Muscle layer of colon (tissue), 2 donors: ENCODE measurements at regions not wholly inside any gene's neighbourhood (a gene's known extent, or its start where the extent isn't known, plus 50 kb on each side); places are given as distances from the start of the nearest gene placed in this dataset.
"Not testable (repeated sequence)": the region's sequence is repeated elsewhere in the genome, so short reads cannot be mapped to it uniquely, and the experiment has no call there.

Experiments
- H3K27ac ChIP-seq: one replicate; pipeline ENCODE4 v1.7.0; 2013; ENCODE audit warnings: low read depth, mild to moderate bottlenecking, low read length, moderate library complexity
- H3K27me3 ChIP-seq, 2 donors: one replicate each; pipeline ENCODE4 v1.7.0; 2013; ENCODE audit warnings: low read length in 2 of 2, mild to moderate bottlenecking in 2 of 2; ENCODE audit not compliant: insufficient read depth in 2 of 2, control insufficient read depth in 1 of 2
- H3K36me3 ChIP-seq: one replicate; pipeline ENCODE4 v1.7.0; 2013; ENCODE audit warnings: mild to moderate bottlenecking, low read length; ENCODE audit not compliant: insufficient read depth
- H3K4me1 ChIP-seq: one replicate; pipeline ENCODE4 v1.7.0; 2013; ENCODE audit warnings: mild to moderate bottlenecking, low read length; ENCODE audit not compliant: insufficient read depth
- H3K4me3 ChIP-seq, 2 donors: one replicate each; pipeline ENCODE4 v1.7.0; 2013; ENCODE audit warnings: low read length in 2 of 2, low read depth in 1 of 2, mild to moderate bottlenecking in 1 of 2, moderate library complexity in 1 of 2
- H3K9ac ChIP-seq: one replicate; pipeline ENCODE4 v1.7.0; 2013; ENCODE audit warnings: low read length
- H3K9me3 ChIP-seq: one replicate; pipeline ENCODE4 v1.7.0; 2013; ENCODE audit warnings: mild to moderate bottlenecking, low read length
- donor health status: abdominal sarcoma.
- donor health status: Adenocarcinoma of cecum.

GRCh38 chr17:45600052-45601012, 109.8 kb upstream of the PLEKHM1 start:
- not testable (repeated sequence) for H3K27ac ChIP-seq, H3K9me3 ChIP-seq, H3K4me1 ChIP-seq, H3K4me3 ChIP-seq, H3K36me3 ChIP-seq, H3K9ac ChIP-seq, H3K27me3 ChIP-seq

DNA sequence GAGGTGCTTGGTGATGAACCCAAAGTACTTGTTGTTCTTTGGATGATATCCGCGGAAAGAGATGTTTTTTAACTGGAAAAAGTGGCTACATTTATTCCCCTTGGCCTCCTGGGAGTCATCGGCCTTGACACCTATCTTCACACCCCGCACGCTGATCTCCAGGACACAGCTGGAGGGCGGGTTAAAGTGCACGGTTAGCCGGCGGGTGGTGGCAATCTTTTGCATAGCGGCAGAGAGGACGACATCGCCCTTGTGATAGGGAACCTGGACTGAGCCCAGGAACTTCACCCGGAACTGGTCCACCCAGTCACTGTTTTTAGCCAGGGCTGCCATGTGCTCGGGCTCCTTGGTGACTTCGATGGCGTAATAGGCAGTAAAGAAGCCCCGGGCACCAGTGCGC, 110.5 kb upstream of the PLEKHM1 start:
- not testable (repeated sequence) for H3K9ac ChIP-seq, H3K27ac ChIP-seq, H3K27me3 ChIP-seq, H3K9me3 ChIP-seq, H3K4me3 ChIP-seq, H3K36me3 ChIP-seq, H3K4me1 ChIP-seq

DNA sequence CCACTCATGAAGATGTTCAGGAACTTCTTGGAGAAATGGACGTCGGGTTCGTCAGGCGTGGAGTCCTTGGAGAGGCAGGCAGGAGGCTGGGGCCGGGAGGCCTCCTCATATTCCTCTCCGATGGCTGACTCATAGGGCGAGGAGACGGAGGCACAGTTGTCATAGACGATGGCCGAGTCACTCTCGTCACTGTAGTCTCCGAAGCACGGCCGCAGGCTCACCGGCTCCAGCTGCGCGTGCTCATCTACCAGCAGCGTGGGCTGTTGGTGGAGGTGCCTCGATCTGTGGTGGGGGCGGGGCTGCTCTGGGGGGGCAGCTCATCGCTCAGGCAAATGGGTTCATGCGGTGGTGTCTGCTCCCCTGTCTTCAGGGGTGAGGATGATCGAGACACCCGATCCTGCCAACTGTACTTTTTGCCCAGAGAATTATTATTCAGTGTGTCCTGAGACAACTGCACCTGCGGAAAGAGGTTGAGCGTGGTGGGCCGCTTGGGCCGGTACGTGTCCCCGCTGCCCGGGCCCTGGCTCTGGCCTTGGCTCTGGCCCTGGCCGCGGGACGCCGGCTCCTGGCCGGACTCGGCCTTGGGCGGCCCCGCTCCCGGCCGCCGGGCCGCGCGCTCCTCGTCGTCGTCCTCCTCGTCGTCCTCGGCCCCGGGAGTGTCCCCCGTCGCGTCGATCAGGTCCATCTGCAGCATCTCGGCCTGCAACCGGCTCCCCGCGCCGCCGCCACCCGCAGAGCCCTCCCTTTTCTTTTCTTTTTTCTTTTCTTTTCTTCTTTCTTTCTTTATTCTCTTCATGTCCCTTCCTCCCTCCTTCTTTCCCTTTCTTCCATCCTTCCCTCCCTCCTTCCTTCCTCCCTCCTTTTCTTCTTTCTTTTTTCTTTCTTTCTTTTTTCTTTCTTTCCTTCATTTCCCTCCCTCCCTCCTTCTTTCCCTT, 111.4 kb upstream of the PLEKHM1 start:
- H3K27me3 ChIP-seq, H3K9ac ChIP-seq, H3K36me3 ChIP-seq: not testable (repeated sequence)

GRCh38 chr17:45605751-45606150, 115.2 kb upstream of the PLEKHM1 start:
- H3K36me3 ChIP-seq, H3K9me3 ChIP-seq, H3K4me1 ChIP-seq, H3K4me3 ChIP-seq, H3K27ac ChIP-seq, H3K27me3 ChIP-seq, H3K9ac ChIP-seq: not testable (repeated sequence)

More for the DNA sequence above, 111.4 kb upstream of the PLEKHM1 start:
- not testable (repeated sequence) for H3K4me1 ChIP-seq, H3K9me3 ChIP-seq, H3K27ac ChIP-seq, H3K4me3 ChIP-seq

DNA sequence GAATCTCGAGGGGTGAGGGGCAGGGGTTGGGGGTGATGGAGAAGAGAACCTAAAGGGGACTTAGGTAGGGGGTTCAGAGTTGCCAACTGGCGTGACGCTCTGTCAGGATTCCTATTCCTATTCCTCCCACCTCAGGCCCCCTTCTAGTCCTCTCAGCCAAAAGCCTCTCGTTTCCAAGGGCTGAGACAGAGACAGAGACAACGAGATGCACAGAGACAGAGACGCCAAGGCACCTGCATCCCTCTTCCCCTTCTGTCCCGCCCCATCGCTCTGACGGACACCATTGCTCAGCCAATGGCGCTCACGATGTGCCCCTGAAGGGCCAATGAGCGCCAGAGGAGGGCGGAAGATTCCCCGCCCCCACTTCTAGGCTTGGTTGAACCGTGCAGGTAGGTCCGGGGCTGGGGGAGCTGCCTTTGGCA, 129.5 kb upstream of the PLEKHM1 start:
- not testable (repeated sequence) for H3K36me3 ChIP-seq, H3K4me3 ChIP-seq, H3K4me1 ChIP-seq, H3K9ac ChIP-seq, H3K27me3 ChIP-seq, H3K9me3 ChIP-seq, H3K27ac ChIP-seq

DNA sequence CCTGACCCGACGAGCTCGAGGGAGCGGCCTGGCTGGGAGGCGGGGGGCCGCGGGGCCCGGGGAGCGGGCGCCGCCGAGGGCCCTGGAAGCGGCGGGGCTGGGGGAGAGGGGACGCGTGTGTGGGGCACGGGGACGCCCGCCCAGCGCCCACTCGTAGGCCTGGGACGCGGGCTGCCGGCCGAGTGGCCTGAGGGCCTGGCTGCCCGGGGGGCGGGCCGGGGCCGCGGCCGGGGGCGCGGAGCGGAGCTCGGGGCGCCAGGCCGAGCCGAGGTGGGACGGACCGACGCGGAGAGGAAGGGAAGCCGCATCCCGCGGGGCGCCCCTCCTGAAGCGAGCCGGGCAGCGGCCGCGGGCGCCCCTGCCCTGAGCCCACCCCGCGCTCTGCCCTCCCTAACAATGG, 129.9 kb upstream of the PLEKHM1 start:
- not testable (repeated sequence) for H3K27ac ChIP-seq, H3K4me1 ChIP-seq, H3K27me3 ChIP-seq, H3K36me3 ChIP-seq, H3K9me3 ChIP-seq, H3K4me3 ChIP-seq, H3K9ac ChIP-seq

DNA sequence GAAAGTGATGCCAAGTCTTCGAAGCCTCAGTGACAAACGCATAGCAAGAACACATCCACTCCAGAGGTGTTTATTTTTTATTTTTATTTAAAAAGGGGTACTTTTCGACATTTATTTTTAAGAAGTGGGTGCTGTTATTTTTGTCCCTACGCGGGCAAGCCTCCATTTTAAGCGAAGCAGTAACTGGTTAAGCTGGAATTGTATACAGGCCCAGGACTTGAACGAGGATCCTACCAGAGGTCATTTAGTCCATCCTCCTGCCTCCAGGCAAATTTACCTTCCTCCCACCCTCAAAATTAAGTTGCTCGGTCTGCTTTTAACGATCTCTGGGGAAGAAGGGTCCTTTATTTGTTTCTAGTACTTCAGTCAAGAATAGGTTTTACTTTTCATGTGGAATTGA, 130.6 kb upstream of the PLEKHM1 start:
- not testable (repeated sequence) for H3K36me3 ChIP-seq, H3K9me3 ChIP-seq, H3K27me3 ChIP-seq, H3K4me3 ChIP-seq, H3K4me1 ChIP-seq, H3K27ac ChIP-seq, H3K9ac ChIP-seq

DNA sequence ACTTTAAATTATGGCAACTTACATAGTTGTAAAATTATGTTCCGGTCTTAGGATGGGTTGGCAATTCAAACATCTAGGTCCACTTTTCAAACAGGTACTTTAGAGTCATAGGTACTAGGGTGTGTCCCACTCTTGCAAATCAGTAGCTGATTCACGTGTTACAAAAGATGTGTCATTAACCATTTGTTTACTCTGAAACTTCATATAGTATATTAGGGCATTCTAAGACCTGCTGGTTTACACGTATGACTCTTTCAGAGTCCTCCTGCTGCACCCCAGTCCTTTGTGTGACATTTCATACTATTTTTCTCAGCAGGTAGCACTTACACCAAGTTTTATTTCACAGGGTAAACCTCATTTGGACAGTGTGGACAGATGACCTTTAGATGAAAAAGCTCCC, 131.8 kb upstream of the PLEKHM1 start:
- not testable (repeated sequence) for H3K36me3 ChIP-seq, H3K4me3 ChIP-seq, H3K27ac ChIP-seq, H3K4me1 ChIP-seq, H3K9me3 ChIP-seq, H3K9ac ChIP-seq, H3K27me3 ChIP-seq

DNA sequence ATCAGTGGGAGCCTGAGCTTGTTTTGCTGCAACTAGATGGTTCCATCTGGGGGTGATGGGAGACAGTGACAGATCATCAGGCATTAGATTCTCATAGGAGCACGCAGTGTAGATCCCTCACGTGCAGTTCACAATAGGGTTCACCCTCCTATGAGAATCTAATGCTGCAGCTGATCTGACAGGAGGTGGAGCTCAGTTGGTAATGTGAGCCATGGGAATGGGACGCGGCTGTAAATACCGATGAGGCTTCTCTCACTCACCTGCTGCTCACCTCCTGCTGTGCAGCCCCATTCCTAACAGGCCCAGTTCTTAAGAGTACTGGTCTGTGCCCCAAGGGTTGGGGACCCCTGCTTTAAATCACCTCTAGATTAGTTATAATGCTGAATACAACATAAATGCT, 137.5 kb upstream of the PLEKHM1 start:
- peaks cover 20% of the 10 kb centered on the region for H3K36me3 ChIP-seq
- no peak overlapping the region for H3K9ac ChIP-seq

GRCh38 chr17:45631941-45632340, 141.4 kb upstream of the PLEKHM1 start:
- no peaks in the 10 kb centered on the region for H3K9me3 ChIP-seq
- H3K4me1 ChIP-seq, result no peaks in the 10 kb centered on the region
- no peak overlapping the region for H3K4me3 ChIP-seq
- no peaks in the 10 kb centered on the region for H3K27me3 ChIP-seq
- H3K36me3 ChIP-seq, result peaks cover 21% of the 10 kb centered on the region
- no peak overlapping the region for H3K9ac ChIP-seq
- no peak overlapping the region for H3K27ac ChIP-seq

More for the DNA sequence above, 137.5 kb upstream of the PLEKHM1 start:
- no peaks in the 10 kb centered on the region for H3K9me3 ChIP-seq
- H3K4me1 ChIP-seq, result no peaks in the 10 kb centered on the region
- no peaks in the 10 kb centered on the region for H3K27me3 ChIP-seq
- H3K4me3 ChIP-seq, result no peak overlapping the region
- no peak overlapping the region for H3K27ac ChIP-seq

DNA sequence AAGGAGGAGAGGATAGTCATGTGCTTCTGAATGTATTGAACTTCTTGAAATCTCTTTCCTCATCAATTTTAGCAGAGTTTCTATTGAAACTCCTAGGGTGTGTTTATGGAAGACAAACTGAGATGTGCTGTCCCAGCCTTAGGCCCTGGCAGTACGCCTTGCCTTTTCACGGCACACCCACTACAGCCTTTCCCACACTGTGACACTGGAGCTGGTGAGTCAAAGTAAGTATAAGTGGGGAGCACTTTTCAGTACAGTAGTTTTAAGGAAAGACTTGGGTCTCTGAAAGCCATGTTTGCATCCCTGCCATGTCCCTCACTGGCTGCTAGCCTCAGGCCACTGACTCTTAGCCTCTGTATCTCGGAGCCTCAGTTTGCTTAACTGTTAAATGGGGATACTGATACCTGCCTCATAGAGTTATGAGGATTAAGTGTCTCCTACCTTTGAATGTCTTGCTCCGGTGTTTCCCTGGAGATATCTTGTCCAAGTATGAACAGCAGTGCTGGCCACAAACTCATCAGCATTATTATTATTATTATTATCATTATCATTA, 144.7 kb upstream of the CRHR1 start:
- H3K4me1 ChIP-seq, result no peaks in the 10 kb centered on the region
- no peak overlapping the region for H3K4me3 ChIP-seq
- H3K36me3 ChIP-seq, result peaks cover 18% of the 10 kb centered on the region
- no peaks in the 10 kb centered on the region for H3K27me3 ChIP-seq
- H3K27ac ChIP-seq, result no peak overlapping the region
- H3K9ac ChIP-seq, result no peak overlapping the region
- H3K9me3 ChIP-seq, result no peaks in the 10 kb centered on the region
